Naive thymus-derived CD8-positive, alpha-beta T cell (primary cell): ENCODE measurements at regions not wholly inside any gene's neighbourhood (a gene's known extent, or its start where the extent isn't known, plus 50 kb on each side); places are given as distances from the start of the nearest gene placed in this dataset.

Experiments used
- ATAC-seq, 2 donors: fragments of 150-1000 bp; cut with Tn5 transposase in 1 of 2; sonication (Bioruptor Pico), chemical (Tn5 transposase) in 1 of 2; 1 replicate in 1 of 2; 2 replicates in 1 of 2; pipeline ENCODE4 v1.10.0; 2021; ENCODE audit warnings: mild to moderate bottlenecking in 2 of 2, moderate library complexity in 2 of 2
- POLR2A ChIA-PET: fragments of 350-600 bp; sonication (Branson Sonifier 250); formaldehyde crosslinking; loops from one replicate; lab custom pipeline; 2021; ENCODE audit warnings: antibody characterized with exemption; lab: Charles Lee
- DNase-seq, 10 donors: peaks; one replicate each; pipeline versions ENCODE4 v3.0.0 to v3.0.0-alpha.2; 2020 to 2022
- H3K27ac Mint-ChIP-seq, 10 donors: one replicate each; pipeline ENCODE4 v1.8.0; 2020 to 2022; ENCODE audit warnings: mild to moderate bottlenecking in 10 of 10, mixed read lengths in 10 of 10, moderate library complexity in 4 of 10, inconsistent platforms in 1 of 10
- H3K27me3 Mint-ChIP-seq, 5 donors: one replicate each; pipeline ENCODE4 v1.8.0; 2021 to 2022; ENCODE audit warnings: mixed read lengths in 5 of 5
- H3K36me3 Mint-ChIP-seq, 3 donors: one replicate each; pipeline ENCODE4 v1.8.0; 2020 to 2022; ENCODE audit warnings: mixed read lengths in 3 of 3, mild to moderate bottlenecking in 2 of 3, inconsistent platforms in 1 of 3
- H3K4me1 Mint-ChIP-seq, 4 donors: one replicate each; pipeline ENCODE4 v1.8.0; 2021 to 2022; ENCODE audit warnings: mixed read lengths in 4 of 4
- H3K4me3 Mint-ChIP-seq, 10 donors: one replicate each; pipeline ENCODE4 v1.8.0; 2020 to 2022; ENCODE audit warnings: mild to moderate bottlenecking in 10 of 10, mixed read lengths in 10 of 10, moderate library complexity in 6 of 10, inconsistent platforms in 1 of 10
- H3K9me3 Mint-ChIP-seq, 9 donors: one replicate each; pipeline ENCODE4 v1.8.0; 2020 to 2022; ENCODE audit warnings: mixed read lengths in 9 of 9, mild to moderate bottlenecking in 3 of 9, inconsistent platforms in 1 of 9, moderate library complexity in 1 of 9

DNA sequence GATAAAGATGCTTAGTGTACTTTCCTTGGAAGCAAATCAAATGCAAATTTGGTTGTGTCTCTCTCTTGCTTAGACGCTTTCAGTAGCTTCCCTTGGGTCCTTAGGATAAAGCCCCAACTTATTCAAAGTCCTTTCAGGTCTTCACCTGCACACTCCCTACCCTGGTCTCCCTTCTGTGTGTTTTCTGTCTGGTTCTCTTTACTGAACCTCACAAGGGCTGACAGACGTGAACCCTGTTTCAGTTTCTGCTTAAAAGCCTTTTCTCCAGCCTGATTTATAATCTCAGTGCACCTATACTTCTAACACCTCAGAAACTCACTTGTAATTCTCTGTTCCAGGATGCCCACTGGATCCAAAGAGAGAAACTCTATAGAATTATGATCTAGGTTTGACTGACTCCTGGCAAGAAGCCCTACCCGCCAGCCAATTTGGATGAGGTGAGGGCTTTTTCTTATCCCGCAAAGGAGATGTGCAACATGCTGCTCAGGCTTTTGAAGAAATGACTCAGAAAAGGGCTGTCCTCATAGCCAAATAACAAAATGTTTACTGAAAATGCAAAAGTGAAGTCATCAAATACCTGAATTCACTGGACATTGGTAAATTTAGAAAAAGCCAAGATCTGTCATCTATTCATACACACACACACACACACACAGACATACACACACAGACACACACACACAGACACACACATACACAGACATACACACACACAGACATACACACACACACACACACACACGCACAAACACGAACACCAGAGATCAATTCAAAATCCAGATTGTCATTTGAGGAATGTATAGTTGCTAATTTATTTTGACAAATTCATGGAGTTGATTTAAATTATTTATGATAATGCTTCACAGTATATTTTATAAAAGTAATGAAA is 102.4 kb upstream of the EOMES start:
- peak overlapping the region in 5 of 10 donors; percentile 6 to 57 (median 40) for H3K27ac Mint-ChIP-seq
- H3K36me3 Mint-ChIP-seq, result no peaks in the 10 kb centered on the region
- no peaks in the 10 kb centered on the region for H3K27me3 Mint-ChIP-seq
- no peaks in the 10 kb centered on the region for H3K9me3 Mint-ChIP-seq
- H3K4me3 Mint-ChIP-seq, result no peak overlapping the region
- DNase-seq, result no peak
- peaks cover 9 to 18% (median 16%) of the 10 kb centered on the region in 4 donors for H3K4me1 Mint-ChIP-seq
- POLR2A ChIA-PET, result no interaction called here
- ATAC-seq, result no peak

DNA sequence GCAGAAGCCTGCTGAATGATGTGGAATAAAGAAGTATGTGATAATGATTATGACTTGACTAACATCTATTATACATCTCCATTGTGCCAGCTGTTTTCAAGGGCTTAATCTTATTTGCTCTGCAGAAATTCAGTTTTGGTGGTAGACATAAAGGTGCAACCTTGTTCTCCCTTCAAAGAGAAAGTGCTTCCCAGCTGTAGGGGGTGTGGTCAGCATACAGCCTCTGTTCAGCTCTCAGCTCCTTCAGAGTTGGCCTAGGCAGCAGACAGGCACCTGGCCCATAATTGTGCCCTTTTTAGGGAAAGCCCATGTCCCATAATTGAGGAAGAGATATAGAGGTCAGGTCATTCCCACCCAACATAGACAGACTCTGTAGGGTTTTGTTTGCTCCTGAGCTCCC is 104.3 kb upstream of the EOMES start:
- H3K27me3 Mint-ChIP-seq, result no peaks in the 10 kb centered on the region
- no peaks in the 10 kb centered on the region for H3K9me3 Mint-ChIP-seq
- POLR2A ChIA-PET, result interaction anchor here (0.9 kb wide), 1 partner anchor 11 kb away, joined by 5 read pairs; no protein-coding TSS in a partner anchor
- peaks cover 9 to 18% (median 16%) of the 10 kb centered on the region in 4 donors for H3K4me1 Mint-ChIP-seq
- no peaks in the 10 kb centered on the region for H3K36me3 Mint-ChIP-seq
- ATAC-seq, result peak in 1 of 2 donors; percentile 33
- peak in 1 of 10 donors; percentile 10 for DNase-seq
- H3K27ac Mint-ChIP-seq, result peak overlapping the region in 1 of 10 donors; percentile 37
- H3K4me3 Mint-ChIP-seq, result peak overlapping the region in 1 of 10 donors; percentile 1

DNA sequence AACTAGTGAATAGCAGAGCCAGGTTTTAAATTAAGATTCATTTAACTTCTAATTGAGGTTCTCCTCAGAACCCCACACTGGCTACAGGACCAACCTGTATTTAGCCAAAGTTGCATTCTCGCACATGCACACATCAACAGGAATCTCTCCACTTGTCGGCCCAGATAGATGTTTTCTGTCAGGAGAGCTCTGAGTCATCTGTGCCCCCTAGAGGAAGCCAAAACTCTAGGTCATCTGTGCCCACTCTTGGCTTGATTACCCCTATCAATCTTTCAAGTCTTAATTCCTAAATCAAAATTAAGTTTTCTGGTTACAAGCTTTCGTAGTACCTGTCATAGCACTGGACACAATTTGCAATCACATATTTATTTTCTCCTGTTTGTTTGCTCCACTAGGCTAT is 104.9 kb upstream of the EOMES start:
- Mint-ChIP-seq H3K27ac (peak overlapping the region in 1 of 10 donors; percentile 24), H3K4me3 (no peak overlapping the region)
- POLR2A ChIA-PET, result interaction anchor here (0.9 kb wide), 1 partner anchor 10 kb away, joined by 5 read pairs; no protein-coding TSS in a partner anchor

DNA sequence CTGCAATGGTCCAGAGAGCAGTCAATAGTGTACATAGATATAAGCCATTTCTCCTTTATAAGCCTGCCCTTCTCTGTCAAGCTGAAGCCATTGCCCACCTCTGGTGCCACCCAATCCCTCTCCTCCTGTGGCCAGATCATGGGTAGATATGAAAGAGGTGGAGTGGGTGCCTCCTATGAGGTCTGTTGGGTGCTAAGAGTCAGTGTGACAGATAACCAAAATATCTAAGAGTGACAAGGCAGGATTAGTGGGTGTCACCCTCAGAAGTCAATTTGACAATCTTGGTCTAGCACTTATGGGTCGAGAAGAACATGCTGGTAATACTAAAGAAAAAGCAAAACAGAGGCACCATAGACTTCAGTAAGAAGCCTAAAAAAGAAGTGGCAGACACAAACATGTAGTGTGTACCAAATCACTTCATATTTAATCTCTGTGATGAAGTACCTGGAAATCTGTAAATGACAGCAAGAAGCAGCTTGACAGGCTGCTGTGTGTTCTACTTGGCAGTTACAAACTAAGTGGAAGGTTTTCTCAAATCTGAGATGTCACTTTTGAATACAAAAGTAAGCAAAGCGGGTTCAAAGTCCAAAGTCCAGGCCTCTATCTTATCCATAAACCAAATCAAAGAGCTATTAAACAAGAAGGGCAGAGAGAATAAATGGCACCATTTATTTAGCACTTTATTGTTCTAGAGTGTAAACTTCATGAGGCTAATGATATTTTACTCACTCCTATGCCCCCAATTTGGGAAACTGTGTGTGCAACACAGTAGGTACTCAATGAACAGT is 118.9 kb upstream of the EOMES start:
- Mint-ChIP-seq H3K36me3 (peaks cover 0 to 10% (median 0%) of the 10 kb centered on the region in 3 donors), H3K27me3 (no peaks in the 10 kb centered on the region), H3K4me3 (no peak overlapping the region), H3K4me1 (peaks cover 17 to 34% (median 26%) of the 10 kb centered on the region in 4 donors), H3K9me3 (peaks cover 0 to 11% (median 0%) of the 10 kb centered on the region in 9 donors), H3K27ac (peak overlapping the region in 1 of 10 donors; percentile 20)
- POLR2A ChIA-PET, result no interaction called here
- DNase-seq (no peak), ATAC-seq (no peak)

More for the DNA sequence above, 104.9 kb upstream of the EOMES start:
- peaks cover 0 to 4% (median 1%) of the 10 kb centered on the region in 9 donors for H3K9me3 Mint-ChIP-seq
- DNase-seq (no peak), ATAC-seq (no peak)
- peaks cover 9 to 18% (median 16%) of the 10 kb centered on the region in 4 donors for H3K4me1 Mint-ChIP-seq
- H3K27me3 Mint-ChIP-seq, result no peaks in the 10 kb centered on the region
- peaks cover 0 to under 1% (median 0%) of the 10 kb centered on the region in 3 donors for H3K36me3 Mint-ChIP-seq

DNA sequence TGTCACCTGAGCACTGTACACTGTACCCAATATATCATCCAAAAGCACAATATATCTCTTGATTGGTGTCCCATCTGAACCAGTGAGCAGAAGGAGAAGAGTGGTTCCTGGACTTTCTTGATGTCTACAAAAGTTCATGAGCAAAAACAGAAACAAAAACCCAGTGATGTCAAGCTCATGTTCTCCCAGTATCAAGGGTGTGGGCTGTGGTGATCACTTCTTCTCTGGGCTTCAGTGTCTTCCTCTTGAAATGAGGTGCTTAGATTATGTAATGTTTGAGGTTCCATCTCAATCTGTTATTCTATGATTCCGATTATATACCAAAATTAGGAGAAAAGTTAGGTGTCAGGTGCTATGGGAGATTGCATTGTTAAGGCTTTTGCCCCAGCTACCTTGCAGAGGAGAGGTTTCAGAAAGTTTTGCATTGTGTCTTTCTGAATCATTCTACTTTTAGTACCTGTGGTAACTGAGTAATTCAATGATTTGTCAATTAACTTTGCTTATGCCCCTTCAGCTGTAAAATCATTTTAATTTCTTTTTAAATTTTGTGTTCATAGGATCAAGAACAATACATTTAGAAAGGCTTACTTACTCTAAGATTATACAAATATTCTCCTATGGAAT is 122.0 kb upstream of the EOMES start:
- DNase-seq (no peak), ATAC-seq (no peak)
- POLR2A ChIA-PET, result no interaction called here
- H3K4me1 Mint-ChIP-seq, result peaks cover 22 to 39% (median 29%) of the 10 kb centered on the region in 4 donors
- H3K27me3 Mint-ChIP-seq, result no peaks in the 10 kb centered on the region
- peaks cover 0 to 11% (median 0%) of the 10 kb centered on the region in 9 donors for H3K9me3 Mint-ChIP-seq
- H3K36me3 Mint-ChIP-seq, result peaks cover 0 to 2% (median 0%) of the 10 kb centered on the region in 3 donors
- peak overlapping the region in 1 of 10 donors; percentile 39 for H3K27ac Mint-ChIP-seq
- H3K4me3 Mint-ChIP-seq, result no peak overlapping the region

DNA sequence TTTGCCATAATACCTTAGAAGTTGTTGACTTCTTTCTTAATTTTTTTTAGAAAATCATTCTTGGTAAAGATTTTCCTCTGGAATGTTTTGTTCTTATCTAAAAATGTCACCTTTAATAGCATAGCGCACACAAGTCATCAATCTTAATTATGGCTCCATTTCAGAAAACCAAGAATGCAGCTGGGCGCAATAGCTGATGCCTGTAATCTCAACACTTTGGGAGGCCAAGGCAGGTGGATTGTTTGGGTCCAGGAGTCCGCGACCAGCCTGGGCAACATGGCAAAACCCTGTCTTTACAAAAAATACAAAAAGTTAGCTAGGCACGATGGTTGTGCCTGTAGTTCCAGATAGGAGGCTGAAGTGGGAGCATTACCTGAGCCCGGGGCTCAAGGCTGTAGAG is 125.6 kb upstream of the EOMES start:
- Mint-ChIP-seq H3K4me1 (peaks cover 14 to 30% (median 20%) of the 10 kb centered on the region in 4 donors), H3K27me3 (no peaks in the 10 kb centered on the region), H3K4me3 (no peak overlapping the region), H3K27ac (peak overlapping the region in 1 of 10 donors; percentile 25), H3K9me3 (peaks cover 0 to 14% (median 4%) of the 10 kb centered on the region in 9 donors), H3K36me3 (peaks cover 0 to 8% (median 2%) of the 10 kb centered on the region in 3 donors)
- DNase-seq (no peak), ATAC-seq (no peak)
- POLR2A ChIA-PET, result no interaction called here

DNA sequence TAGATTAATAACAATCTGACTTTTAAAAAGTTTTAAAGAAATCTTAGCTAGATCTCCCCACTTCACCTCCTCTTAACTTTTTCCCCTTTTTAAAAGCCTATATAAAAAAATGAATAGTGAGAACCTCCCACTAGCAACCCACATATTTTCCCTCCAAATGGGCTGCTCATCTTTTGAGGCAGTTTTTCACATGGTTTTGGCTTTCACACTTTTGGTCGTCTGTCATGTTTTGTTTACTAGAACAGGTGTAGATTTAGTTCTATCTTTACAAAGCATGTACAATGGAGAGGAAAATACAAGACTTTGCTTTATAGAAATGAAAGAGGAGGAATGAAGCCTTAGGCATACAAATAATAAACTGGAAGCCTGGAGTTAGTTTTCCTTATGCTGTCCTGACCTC is 126.7 kb upstream of the EOMES start:
- H3K27me3 Mint-ChIP-seq, result no peaks in the 10 kb centered on the region
- ATAC-seq, result no peak
- peaks cover 0 to 8% (median 7%) of the 10 kb centered on the region in 3 donors for H3K36me3 Mint-ChIP-seq
- no peak for DNase-seq
- POLR2A ChIA-PET, result no interaction called here
- no peak overlapping the region for H3K4me3 Mint-ChIP-seq
- peaks cover 8 to 19% (median 9%) of the 10 kb centered on the region in 4 donors for H3K4me1 Mint-ChIP-seq
- peaks cover 0 to 22% (median 8%) of the 10 kb centered on the region in 9 donors for H3K9me3 Mint-ChIP-seq
- no peak overlapping the region for H3K27ac Mint-ChIP-seq

DNA sequence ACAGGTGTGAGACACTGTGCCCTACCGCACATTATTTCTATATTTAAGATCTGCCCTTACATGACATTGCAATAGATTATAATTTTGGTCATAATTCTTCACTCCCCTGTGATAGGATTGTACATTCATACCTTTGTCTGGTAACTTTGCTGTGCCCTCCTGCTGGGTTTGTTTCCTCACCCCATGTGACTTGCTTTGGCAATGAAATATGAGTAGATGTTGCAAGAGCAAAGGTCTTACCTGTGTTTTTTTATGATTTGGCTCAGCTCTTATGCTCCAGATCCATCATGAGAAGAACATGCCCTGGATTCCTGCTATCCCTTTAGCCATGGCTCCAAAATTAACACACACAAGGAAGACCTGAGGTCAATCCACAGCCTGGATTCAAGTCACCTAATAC is 137.7 kb upstream of the EOMES start:
- peak overlapping the region in 5 of 10 donors; percentile 16 to 42 (median 20) for H3K4me3 Mint-ChIP-seq

DNA sequence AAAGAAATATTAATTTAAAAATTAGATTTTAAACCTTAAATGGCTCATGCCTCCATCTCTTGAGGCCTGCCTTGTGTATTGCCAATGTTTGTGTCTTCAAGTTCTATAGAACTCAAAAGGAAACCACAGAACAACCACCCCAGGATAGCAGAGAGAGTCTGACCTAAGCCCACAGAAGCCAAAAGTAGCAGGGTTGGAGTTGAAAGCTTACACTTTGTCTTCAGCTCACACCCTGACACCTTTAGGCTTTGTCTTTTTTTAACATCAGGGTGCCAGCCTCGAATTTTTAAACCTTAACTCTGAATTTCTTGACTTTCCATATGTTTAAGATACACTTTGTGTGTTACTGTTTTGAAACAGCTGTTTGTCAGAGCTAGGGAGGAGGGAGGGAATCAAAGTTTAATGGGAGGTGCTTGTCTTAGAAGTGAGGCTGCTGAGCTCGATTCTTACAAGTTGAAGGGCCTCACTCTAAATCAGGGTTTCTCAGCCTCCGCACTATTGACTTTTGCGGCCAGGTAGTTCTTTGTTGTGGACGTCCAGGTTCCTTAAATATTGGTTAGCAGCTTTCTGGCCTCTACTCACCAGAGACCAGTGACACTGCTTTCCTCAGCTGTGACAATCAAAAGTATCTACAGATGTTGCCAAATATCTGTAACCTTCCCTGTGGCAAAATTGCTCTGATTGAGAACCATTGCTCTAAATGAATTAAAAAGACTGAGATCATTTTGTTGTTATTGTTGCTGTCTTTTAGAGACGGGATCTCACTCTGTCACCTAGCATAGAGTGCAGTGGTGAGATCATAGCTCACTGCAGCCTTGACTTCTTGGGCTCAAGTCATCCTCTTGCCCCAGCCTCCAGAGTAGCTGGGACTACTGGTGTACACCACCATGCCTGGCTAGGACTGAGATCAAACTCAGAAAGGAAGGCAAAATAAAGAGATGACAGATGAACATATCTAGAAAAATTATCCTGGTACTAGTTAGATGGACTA is 139.2 kb upstream of the EOMES start:
- H3K4me1 Mint-ChIP-seq, result peaks cover 25 to 55% (median 50%) of the 10 kb centered on the region in 4 donors
- H3K36me3 Mint-ChIP-seq, result peaks cover 0 to 7% (median 4%) of the 10 kb centered on the region in 3 donors
- H3K27me3 Mint-ChIP-seq, result no peaks in the 10 kb centered on the region
- ATAC-seq (peak; percentile 93 to 94), DNase-seq (peak in 4 of 10 donors; percentile 31 to 60 (median 53))
- POLR2A ChIA-PET, result interaction anchor here (0.9 to 5.2 kb wide), 6 partner anchors 9 to 140 kb away, joined by 3 to 32 read pairs (median 6); partner anchors contain the start of gene EOMES
- H3K4me3 Mint-ChIP-seq, result peak overlapping the region in 9 of 10 donors; percentile 9 to 70 (median 25)
- H3K9me3 Mint-ChIP-seq, result peaks cover 0 to 17% (median 4%) of the 10 kb centered on the region in 9 donors
- H3K27ac Mint-ChIP-seq, result peak overlapping the region; percentile 70 to 93 (median 90)

More for the DNA sequence above, 137.7 kb upstream of the EOMES start:
- peaks cover 25 to 55% (median 50%) of the 10 kb centered on the region in 4 donors for H3K4me1 Mint-ChIP-seq
- H3K9me3 Mint-ChIP-seq, result peaks cover 0 to 16% (median 4%) of the 10 kb centered on the region in 9 donors
- no peak for ATAC-seq
- H3K27me3 Mint-ChIP-seq, result no peaks in the 10 kb centered on the region
- peaks cover 0 to 7% (median 4%) of the 10 kb centered on the region in 3 donors for H3K36me3 Mint-ChIP-seq
- peak overlapping the region in 9 of 10 donors; percentile 7 to 92 (median 66) for H3K27ac Mint-ChIP-seq
- DNase-seq, result no peak
- POLR2A ChIA-PET, result interaction anchor here (0.6 to 5.2 kb wide), 2 partner anchors 14 to 22 kb away, joined by 3 to 32 read pairs; no protein-coding TSS in a partner anchor

DNA sequence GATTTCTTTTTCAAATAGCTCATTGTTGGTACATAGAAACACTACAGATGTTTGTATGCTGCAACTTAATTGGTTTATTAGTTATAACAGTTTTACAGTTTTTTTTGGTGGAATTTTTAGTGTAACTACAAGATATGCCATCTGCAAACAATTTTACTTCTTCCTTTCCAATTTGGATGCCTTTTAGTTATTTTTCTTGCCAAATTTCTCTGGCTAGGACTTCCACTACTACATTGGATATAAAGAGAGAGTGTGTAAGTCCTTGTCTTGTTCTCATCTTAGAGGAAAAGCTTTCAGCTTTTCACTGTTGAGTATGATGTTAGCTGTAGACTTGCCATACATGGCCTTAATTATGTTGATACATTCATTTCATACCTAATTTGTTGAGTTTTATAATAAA is 143.6 kb upstream of the EOMES start:
- Mint-ChIP-seq H3K36me3 (peaks cover 0 to 18% (median 8%) of the 10 kb centered on the region in 3 donors), H3K27ac (peak overlapping the region in 1 of 10 donors; percentile 66), H3K4me1 (peaks cover 21 to 30% (median 24%) of the 10 kb centered on the region in 4 donors), H3K4me3 (no peak overlapping the region), H3K9me3 (peaks cover 2 to 42% (median 20%) of the 10 kb centered on the region in 9 donors), H3K27me3 (no peaks in the 10 kb centered on the region)
- POLR2A ChIA-PET, result no interaction called here
- no peak for ATAC-seq
- no peak for DNase-seq

DNA sequence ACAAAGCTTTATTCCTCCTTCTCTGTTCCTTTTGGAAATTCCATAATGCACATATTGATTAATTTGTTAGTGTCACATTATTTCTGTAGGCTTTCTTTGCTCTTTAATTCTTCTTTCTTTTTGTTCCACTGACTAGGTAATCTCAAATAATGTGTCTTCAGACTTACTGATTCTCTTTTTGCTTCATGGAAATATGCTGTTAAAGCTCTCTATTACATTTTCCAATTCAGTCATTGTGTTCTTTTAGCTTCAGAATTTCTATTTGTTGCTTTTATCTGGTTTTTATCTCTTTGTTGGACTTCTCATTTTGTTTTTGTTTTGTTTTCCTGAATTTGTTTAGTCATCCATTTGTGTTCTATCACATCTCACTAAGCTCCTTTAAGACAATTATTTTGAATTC is 147.0 kb upstream of the EOMES start:
- Mint-ChIP-seq H3K4me1 (peaks cover 0 to 12% (median 3%) of the 10 kb centered on the region in 4 donors), H3K4me3 (no peak overlapping the region), H3K36me3 (peaks cover 0 to 23% (median 8%) of the 10 kb centered on the region in 3 donors), H3K27me3 (no peaks in the 10 kb centered on the region), H3K9me3 (peaks cover 2 to 48% (median 20%) of the 10 kb centered on the region in 9 donors), H3K27ac (peak overlapping the region in 1 of 10 donors; percentile 51)
- no peak for DNase-seq
- POLR2A ChIA-PET, result interaction anchor here (0.6 to 1.6 kb wide), 2 partner anchors 7 to 133 kb away, joined by 3 to 5 read pairs; no protein-coding TSS in a partner anchor
- ATAC-seq, result no peak
